Occipital lobe (tissue), 1 donor: ENCODE measurements at regions not wholly inside any gene's neighbourhood (a gene's known extent, or its start where the extent isn't known, plus 50 kb on each side); places are given as distances from the start of the nearest gene placed in this dataset.
"Not testable (repeated sequence)": the region's sequence is repeated elsewhere in the genome, so short reads cannot be mapped to it uniquely, and the experiment has no call there.

Experiments used
- DNase-seq: peaks from one replicate; lab custom pipeline; 2025; lab: John Stamatoyannopoulos, UW

DNA sequence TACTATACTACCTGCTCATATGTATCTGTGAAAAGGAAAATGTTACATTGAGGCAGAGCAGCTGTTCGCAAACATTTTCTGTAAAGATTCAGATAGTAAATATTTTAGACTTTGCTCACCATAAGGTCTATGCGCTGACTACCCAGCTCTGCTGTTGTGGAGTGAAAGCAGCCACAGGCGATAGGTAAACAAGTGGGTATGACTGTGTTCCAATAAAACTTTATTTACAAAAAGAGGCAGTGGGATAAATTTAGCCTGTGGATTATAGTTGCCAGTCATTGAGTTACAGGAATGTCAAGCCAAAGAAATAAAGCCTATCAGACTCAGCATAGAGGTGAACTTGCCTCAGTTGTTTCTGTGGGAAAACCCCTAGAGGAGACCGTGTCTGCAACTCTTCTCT lies 487.7 kb upstream of the API5 start:
- DNase-seq: no peak

DNA sequence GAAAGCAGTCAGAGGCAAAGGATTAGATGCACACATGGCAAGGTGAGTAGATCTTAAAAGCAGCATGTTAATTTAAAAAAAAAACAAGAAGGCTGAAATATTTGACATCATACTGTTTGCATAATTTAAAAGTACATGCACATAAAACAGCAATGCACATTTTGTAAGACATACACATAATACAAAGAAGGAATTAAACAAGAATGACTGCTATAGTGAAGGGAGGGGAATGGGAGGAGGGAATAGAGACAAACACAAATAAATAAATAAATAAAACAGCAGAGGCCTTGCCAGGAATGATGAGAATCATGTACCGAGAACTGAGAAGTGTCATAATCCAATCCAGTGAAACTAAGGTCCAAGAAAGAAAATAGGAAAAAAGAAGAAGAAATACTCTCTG lies 486.2 kb upstream of the API5 start:
- DNase-seq: no peak

DNA sequence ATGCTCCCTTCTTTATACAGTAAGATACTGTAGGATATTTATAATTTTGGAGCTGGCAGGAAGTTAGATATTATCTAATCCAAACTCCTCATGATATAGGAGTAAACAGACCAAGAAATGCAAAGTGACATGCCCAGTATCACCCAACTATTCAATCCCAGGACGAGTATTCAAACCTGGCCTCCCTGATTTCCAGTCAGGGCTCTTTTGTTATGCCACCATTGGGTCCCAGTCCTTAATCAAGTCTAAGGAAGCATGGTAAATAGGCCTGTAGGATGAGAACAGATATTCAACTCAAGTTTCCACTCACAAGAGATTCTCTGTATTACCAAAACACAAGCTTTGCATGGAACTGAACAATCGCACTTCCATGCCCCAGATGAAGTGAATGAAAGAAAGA lies 484.0 kb upstream of the API5 start:
- DNase-seq: no peak

DNA sequence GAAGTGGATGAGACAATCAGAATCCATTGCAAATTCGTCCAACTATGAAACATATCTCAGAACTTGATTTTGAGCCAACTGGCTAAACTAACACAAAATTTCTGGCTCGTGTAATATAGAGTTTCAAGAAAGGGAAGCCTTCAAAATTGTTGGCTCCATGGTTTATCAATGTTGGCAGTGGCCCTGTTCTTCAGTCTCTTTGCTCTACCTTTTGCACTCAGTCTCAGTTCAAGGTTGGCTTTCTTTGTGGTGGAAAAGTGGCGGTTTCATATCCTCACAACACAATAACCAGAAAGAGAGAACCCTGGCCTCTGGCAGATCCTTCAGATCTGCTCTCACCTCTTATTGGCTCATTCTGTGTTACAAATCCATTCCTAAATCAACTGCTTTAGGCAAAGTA lies 473.8 kb upstream of the API5 start:
- DNase-seq: no peak

DNA sequence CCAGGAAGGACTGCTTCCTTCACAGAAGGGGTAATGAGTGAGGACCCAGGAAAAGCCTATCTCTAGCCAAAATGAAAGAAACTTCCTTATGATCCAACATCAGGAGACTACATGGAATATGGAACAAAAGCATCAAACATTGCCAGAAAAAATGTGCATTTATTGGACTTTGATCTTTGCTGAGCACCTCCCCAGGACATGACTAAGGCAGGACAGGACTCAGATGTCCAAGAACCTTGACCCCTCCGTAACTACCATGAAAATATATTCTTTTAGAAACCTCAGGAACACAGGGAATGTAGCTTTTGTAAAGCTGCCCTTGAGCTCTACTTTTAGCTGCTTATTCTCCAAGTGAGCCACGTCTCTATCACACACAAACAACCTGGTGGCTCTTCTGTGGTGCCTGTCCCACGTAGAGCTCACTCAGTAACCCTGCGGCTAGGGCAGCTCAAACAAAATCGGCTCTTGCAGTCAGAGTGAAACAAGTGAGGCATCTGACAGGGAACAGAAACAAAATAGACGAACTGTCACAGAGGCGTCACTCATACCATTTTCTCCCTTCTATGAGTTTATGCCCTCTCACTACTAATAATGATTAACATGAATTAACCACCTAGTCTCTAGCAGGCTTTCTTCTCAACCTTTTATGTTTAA lies 471.5 kb upstream of the API5 start:
- no peak for DNase-seq

DNA sequence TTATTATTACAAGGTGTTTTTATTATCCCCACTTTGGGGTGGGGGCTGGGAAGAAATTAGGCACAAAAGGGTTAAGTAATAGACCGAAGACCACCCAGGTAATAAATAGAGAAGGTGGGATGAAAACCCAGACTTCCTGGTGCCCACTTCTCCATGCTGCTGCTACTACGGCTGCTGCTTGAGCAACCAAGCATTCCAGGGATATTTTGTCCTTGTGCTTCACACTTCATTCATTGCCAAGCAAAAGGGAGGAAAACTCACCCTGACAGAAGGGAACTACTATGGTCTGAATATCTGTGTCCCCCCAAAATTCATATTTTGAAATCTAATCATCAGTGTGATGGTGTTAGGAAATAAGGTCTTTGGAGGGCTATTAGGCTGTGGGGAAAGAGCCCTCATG lies 470.9 kb upstream of the API5 start:
- DNase-seq: no peak

DNA sequence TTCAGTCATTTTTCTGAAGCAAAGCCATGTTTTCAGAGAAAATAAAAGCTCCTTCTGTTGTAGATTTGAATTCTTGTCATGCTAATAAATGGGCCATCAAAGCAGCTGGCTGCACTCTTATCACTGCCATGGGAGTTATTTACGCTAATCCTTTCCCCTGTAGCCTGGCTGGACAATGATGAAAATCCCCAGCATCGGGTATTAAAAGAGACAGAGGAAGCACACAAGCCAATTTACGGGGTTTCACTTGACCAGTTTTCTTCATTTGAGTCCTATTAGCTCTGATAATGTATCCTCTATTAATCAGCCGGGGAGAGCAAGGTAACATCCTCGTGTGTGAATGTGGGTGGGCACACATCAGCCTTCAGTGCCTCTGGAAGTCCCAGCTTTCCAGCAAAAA lies 470.2 kb upstream of the API5 start:
- DNase-seq: no peak

DNA sequence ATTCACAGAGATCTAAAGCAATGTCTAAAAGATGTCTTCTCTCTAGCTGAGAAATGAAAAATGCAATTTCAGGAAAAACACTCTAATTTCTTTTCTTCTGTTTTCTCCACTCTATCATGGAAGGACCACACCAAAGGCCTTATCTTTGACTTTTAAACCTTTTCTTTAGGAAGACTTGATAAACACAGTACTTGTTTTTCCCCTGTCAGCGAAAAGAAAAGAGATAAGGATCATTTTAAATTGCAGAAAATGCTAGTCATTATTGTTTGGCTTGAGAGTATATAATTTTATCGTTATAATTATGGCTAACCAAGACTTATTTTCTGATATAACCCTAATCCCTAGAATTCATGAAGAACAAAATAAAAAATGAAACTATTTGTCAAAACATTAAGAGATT lies 462.4 kb upstream of the API5 start:
- DNase-seq: no peak

DNA sequence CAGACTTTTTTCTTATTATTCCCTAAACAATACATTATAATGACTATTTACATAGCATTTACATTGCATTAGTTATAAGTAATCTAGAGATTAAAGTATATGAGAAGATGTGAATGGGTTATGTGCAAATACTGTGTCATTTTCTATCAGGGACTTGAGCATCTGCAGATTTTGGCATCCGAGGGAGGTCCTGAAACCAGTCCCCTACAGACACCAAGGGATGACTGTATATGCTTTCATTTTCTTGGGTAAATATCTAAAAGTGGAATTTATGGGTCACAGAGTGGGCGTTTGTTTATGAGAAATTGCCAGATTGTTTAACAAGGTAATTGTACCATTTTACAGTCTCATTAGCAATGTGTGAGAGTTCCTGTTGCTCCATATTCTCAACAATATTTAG lies 454.5 kb upstream of the API5 start:
- DNase-seq: no peak

DNA sequence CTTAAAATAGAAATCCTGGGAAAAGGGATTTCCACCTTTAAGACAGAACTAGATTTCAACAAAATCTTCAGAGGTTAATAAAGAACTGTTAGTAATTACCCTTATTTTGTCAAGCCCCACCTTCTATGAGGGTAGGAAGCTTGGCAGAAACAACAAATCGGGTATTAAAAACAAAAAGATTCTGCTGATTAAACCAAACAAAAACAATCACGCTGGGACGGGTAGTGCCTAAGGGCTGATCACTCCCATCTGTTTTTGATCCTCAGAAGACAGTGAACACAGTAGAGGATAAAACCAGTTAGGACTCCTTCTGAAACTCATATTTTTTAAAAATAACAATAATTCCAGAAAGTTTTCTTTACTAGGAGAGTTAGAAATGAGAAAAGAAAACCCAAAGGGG lies 441.3 kb upstream of the API5 start:
- DNase-seq: no peak

DNA sequence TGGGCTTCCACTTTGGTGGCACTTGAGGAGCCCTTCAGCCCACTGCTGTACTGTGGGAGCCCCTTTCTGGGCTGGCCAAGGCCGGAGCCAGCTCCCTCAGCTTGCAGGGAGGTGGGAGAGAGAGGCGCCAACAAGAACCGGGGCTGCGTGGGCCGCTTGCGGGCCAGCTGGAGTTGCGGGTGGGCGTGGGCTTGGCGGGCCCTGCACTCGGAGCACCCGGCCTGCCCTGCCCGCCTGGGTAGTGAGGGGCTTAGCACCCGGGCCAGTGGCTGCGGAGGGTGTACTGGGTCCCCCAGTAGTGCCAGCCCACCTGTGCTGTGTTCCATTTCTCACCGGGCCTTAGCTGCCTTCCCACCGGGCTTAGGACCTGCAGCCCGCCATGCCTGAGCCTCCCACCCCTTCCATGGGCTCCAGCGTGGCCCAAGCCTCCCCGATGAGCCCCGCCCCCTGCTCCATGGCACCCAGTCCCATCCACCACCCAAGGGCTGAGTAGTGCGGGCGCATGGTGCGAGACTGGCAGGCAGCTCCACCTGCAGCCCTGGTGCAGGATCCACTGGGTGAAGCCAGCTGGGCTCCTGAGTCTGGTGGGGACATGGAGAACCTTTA lies 437.9 kb upstream of the API5 start:
- not testable (repeated sequence) for DNase-seq

DNA sequence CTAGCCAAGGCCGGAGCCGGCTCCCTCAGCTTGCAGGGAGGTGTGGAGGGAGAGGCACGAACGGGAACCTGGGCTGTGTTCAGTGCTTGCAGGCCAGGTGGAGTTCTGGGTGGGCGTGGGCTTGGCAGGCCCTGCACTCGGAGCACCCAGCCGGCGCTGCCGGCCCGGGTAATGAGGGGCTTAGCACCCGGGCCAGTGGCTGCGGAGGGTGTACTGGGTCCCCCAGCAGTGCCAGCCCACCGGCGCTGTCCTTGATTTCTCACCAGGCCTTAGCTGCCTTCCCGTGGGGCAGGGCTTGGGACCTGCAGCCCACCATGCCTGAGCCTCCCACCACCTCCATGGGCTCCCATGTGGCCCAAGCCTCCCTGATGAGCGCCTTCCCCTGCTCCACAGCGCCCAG lies 430.5 kb upstream of the API5 start:
- DNase-seq: not testable (repeated sequence)

DNA sequence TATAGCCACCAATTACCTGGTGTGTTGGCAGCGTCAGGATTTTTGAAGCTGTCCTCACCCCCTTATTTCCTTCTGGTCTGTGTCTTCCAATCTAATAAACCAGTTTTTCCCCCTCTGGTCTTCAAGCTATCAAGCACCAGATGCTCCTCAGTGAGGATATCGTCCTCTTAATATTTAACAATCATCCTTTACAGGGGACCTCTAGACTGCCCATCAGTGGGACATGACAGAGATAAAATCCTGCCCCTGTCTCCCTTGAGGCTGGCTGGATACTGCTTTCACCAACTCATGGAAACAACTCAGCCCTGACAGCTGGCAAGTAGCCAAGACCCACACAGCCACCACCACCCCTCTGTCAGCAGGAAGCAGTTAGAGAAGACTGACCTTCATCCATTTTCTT lies 421.0 kb upstream of the API5 start:
- no peak for DNase-seq

DNA sequence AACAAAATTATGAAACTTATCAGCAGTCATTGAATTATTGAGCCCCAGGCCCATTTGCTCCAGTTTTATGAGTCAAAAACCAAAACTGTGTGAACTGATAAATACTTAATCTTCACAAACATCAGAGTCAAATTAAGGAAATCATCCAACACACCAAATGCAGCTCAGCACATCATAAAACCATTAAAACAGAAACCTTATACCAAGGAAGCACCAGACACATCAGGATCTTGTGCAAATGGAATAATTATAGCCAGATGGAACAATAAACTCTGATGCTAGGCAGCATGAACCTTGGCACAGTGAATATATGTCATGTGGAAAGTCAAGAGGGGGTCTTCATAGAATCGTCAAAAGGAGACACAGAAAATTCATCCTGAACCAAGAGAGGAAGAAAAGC lies 410.7 kb upstream of the API5 start:
- no peak for DNase-seq

DNA sequence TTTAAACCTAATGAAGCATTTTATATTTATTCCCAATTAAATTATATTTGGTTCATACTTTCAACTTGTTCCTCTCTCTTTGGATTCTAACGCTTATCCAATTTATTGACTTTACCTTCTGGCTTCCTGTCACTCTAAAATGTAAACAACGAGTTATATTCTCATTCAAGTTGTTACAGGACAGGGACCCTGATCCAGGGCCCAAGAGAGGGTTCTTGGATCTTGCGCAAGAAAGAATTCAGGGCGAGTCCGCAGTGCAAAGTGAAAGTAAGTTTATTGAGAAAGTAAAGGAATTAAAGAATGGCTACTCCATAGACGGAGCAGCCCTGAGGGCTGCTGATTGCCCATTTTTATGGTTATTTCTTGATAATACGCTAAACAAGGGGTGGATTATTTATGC lies 405.6 kb upstream of the API5 start:
- DNase-seq: no peak

DNA sequence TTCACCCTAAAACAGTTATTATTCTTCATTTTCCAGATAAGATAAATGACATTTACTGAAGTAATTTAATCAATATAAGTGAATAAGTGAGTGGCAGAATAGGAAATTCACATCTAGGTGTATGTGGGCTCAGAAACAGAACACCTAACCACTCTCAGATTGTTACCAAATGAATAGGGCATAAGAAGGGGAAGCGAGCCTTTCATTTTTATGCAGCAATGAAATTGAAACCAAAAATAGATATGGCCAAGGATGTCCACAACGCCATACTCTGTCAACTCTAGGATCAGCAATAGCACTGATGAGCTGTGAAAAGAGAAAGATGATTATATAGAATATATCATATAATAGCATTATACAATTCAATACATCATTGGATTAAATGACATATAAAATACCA lies 398.1 kb upstream of the API5 start:
- no peak for DNase-seq

DNA sequence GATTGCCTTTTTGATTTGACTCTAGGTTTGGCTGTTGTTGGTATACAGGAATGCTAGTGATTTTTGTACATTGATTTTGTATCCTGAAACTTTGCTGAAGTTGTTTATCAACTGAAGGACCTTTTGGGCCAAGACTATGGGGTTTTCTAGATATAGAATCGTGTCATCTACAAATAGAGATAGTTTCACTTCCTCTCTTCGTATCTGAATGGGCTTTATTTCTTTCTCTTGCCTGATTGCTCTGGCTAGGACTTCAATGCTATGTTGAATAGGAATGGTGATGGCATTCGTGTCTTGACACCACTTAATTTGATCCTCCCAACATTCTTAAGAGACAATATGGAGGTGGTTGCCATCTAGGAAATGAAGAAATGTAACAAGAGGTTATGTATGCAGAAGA lies 388.1 kb upstream of the API5 start:
- no peak for DNase-seq

DNA sequence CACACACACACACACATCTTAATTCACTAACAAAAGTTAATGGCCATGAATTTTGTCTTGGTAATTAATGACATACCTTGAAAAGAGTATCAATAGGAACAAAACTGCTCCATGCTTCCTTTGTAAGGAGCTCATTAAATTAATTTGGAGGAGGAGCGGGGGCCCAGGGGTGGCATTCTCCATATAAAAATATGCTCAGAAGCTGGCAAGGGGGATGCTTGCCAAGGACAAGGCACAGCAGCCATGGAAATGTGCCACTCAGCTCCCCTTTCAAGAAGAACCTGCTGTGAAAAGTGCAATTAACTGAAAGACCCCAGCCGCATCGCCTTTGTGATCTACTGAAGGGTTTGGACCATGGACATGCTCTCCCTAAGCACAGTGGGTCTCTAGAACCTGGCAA lies 385.9 kb upstream of the API5 start:
- DNase-seq: no peak

DNA sequence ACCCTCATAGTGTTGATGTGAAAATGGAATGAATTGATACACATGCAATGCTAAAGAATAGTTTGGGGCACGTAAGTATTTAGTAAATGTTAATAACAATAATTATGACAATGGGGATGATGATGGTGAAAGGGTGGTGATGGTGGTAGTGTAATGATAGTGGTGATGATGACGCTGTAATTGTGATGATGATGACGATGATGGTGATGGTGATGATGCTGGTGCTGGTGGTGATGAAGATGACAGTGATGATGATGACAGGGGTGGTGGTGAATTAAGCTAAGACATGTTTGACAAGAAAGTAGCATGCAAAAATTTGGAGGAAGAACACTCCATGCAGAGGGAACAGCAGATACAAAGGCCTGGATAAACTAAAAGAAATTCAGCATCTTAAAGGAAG lies 364.4 kb upstream of the API5 start:
- no peak for DNase-seq

DNA sequence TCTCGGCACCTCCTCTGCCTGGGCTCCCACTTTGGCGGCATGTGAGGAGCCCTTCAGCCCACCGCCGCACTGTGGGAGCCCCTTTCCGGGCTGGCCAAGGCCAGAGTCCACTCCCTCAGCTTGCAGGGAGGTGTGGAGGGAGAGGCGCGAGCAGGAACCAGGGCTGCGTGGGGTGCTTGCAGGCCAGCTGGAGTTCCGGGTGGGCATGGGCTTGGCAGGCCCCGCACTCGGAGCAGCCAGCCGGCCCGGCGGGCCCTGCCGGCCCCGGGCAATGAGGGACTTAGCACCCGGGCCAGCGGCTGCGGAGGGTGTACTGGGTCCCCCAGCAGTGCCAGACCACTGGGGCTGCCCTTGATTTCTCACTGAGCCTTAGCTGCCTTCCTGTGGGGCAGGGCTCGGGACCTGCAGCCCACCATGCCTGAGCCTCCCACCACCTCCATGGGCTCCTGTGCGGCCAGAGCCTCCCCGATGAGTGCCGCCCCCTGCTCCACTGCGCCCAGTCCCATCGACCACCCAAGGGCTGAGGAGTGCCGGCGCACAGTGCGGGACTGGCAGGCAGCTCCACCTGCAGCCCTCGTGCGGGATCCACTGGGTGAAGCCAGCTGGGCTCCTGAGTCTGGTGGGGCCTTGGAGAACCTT lies 361.9 kb upstream of the API5 start:
- DNase-seq: not testable (repeated sequence)

DNA sequence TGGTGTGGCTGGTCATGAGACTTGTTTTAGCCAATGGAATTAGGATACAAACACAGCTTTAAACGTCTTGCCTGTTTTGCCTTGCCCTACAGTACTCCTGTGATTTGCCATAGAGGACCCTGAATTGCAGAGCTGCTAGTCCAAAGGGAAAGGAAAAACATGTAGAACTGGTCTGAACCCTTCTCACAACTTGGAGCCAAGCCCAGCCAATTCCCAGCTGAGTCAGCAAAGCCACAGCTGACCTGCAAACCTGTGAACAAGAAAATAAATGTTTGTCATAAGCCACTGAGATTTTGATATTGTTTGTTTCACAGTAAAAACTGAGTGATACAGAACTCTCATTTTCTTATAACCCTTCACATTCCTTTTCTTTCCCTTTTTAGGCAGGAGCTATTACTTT lies 360.5 kb upstream of the API5 start:
- DNase-seq: no peak

DNA sequence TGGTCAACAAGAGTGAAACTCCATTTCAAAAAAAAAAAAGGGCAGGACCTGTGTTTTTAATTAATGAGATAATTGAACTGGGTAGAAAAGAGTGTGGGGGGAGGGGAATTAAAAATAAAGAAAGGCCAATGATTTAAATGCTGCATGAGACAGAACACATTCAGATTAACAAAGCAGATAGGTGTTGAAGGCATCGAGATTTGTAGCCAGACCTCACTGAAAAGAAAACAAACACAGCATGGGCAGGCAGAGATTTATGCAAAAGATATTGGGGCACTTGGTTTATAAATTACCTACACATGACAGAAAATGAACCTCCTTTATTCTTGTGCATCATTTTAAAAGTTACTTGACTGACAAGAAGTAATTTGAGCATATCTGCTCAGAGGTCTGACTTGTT lies 354.0 kb upstream of the API5 start:
- DNase-seq: no peak

DNA sequence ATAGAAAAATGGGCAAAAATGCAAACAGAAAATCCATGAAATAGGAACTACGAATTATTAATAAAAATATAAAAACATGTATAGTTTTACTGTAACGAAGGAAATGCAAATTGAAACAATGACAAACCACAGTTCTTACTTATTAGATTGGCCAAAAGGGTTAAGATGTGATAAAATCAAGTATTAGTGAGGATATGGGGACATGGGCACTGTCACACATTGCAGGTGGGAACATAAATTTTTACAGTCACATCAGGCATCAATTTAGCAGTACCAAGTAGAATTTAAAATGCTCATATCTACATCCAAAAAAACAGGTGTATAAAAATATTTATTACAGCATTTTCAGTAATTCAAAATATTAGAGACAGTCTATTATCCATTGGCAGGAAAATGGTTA lies 353.2 kb upstream of the API5 start:
- DNase-seq: no peak
